Activated CD4-positive, CD25-positive, alpha-beta regulatory T cell treated with anti-CD3 and anti-CD28 coated beads, Interleukin-2, amount 50 U/mL, for 24 hours (primary cell): ENCODE measurements at regions not wholly inside any gene's neighbourhood (a gene's known extent, or its start where the extent isn't known, plus 50 kb on each side); places are given as distances from the start of the nearest gene placed in this dataset.
"Not testable (repeated sequence)": the region's sequence is repeated elsewhere in the genome, so short reads cannot be mapped to it uniquely, and the experiment has no call there.

ENCODE experiments used
- ATAC-seq, 2 donors: fragments of 150-1000 bp; cut with Tn5 transposase; one replicate each; pipeline ENCODE4 v1.10.0; 2021; ENCODE audit warnings: mild to moderate bottlenecking in 1 of 2, moderate library complexity in 1 of 2

GRCh38 chr5:36436306-36436705, 134.6 kb upstream of the RANBP3L start:
- no peak for ATAC-seq

GRCh38 chr5:36438765-36439561, 137.3 kb upstream of the RANBP3L start:
- ATAC-seq, result no peak

GRCh38 chr5:36440300-36440699, 138.6 kb upstream of the RANBP3L start:
- no peak for ATAC-seq

- no peak for ATAC-seq
Observed at GRCh38 chr5:36441280-36441679, 139.6 kb upstream of the RANBP3L start.

- ATAC-seq, result no peak
Observed at GRCh38 chr5:36442352-36442751, 140.7 kb upstream of the RANBP3L start.

- ATAC-seq, result no peak
Observed at GRCh38 chr5:36442796-36443195, 141.1 kb upstream of the RANBP3L start.

GRCh38 chr5:36443941-36444340, 142.2 kb upstream of the RANBP3L start:
- ATAC-seq, result no peak

- no peak for ATAC-seq
Observed at GRCh38 chr5:36444582-36445418, 143.1 kb upstream of the RANBP3L start.

GRCh38 chr5:36447776-36448175, 146.1 kb upstream of the RANBP3L start:
- ATAC-seq, result no peak

GRCh38 chr5:36450229-36451014, 148.7 kb upstream of the RANBP3L start:
- ATAC-seq, result no peak

GRCh38 chr5:36452424-36453006, 150.8 kb upstream of the RANBP3L start:
- no peak for ATAC-seq

GRCh38 chr5:36457511-36458270, 148.7 kb upstream of the SLC1A3 start:
- no peak for ATAC-seq

- ATAC-seq, result no peak
Observed at GRCh38 chr5:36458746-36459145, 147.7 kb upstream of the SLC1A3 start.

- ATAC-seq, result no peak
Observed at GRCh38 chr5:36459176-36460135, 146.9 kb upstream of the SLC1A3 start.

- ATAC-seq, result no peak
Observed at GRCh38 chr5:36462295-36463021, 143.9 kb upstream of the SLC1A3 start.

GRCh38 chr5:36475942-36476341, 130.5 kb upstream of the SLC1A3 start:
- ATAC-seq, result not testable (repeated sequence)

GRCh38 chr5:36478646-36479317, 127.6 kb upstream of the SLC1A3 start:
- ATAC-seq, result no peak

- no peak for ATAC-seq
Observed at GRCh38 chr5:36481454-36482120, 124.8 kb upstream of the SLC1A3 start.

GRCh38 chr5:36482812-36483211, 123.6 kb upstream of the SLC1A3 start:
- no peak for ATAC-seq
